HG03558 (cell line): ENCODE measurements at regions not wholly inside any gene's neighbourhood (a gene's known extent, or its start where the extent isn't known, plus 50 kb on each side); places are given as distances from the start of the nearest gene placed in this dataset.

Source experiments
- ATAC-seq: cut with Tn5 transposase; IDR thresholded peaks from one replicate; pipeline ENCODE4 v1.9.1; 2021; ENCODE audit warnings: moderate number of reproducible peaks; ENCODE audit not compliant: unreplicated experiment; ENCODE audit errors: extremely low read depth

DNA sequence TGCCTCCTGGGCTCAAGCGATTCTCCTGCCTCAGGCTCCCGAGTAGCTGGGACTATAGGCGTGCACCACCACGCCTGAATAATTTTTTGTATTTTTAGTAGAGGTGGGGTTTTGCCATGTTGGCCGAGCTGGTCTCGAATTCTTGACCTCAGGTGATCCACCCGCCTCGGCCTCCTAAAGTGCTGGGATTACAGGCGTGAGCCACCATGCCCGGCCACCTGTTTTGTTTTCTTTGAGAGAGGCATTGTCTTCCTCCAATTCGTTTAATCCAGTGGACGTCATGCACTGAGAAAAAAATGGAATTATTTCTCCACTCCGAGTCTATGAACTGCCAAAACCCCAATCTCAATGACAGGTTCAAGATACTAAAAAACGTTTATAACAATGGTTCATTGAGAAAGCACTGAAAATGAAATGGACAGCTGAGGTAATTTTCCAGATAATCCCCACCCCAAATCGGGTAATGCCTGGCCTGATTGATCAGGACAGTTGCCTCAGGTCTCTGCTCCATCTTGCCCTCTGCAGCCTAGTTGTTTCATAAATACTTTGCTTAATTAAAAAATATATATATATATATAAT lies 132.7 kb upstream of the PARP11 start:
- no peak for ATAC-seq

DNA sequence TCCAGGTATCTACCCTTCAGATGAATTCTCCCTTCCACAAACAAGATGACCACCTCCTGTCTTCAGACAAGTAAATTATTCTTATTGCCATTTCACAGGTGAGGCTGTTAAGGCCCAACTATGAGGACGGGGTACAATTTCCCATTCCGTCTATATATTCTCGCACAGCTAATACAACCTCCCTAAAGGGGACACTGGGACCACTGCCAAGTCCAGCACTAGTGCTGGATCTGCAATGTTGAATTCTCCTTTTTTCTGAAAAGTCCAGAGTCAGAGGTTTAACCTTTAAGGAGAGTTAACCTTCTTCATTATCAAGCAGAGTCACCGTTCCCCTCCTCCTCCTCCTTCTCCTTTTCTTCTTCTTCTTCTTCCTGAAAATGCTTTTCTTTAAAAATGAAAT lies 130.4 kb upstream of the PARP11 start:
- no peak for ATAC-seq

DNA sequence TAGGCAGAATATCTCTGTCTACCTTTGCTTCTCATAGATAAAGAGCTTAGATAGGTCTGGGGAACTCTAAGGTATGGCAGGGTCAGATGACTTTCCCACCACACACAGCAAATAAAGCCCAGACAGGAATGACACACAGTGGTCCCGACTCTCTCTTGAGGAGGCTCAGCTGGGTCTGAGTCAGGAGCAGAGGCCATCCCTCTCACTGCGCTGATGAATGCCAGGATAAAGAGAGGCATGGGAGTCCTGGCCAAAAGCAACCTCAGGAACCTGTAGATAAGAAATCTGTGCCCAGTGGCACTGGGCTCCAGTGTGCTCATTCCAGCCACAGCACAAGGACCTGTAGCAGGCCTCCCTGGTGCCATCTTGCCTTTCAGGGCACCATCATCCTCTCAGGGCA lies 129.4 kb upstream of the PARP11 start:
- ATAC-seq: no peak

DNA sequence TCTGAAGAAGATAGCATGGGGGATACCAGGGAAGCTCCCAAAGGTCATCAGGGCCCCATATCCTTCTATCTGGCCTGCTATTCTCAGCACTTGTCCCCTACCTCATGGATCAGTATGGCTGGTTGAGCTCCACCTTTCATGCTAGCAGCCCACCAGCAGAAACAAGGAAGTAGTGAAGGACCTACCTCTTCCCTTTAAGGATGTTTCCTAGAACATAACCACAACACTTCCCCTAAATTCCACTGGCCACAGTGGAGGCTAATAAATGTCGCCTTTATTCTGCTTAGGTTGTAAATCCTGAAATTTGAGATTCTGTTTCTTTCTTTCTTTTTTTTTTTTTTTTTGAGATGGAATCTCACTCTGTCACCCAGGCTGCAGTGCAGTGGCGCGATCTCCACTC lies 128.6 kb upstream of the PARP11 start:
- no peak for ATAC-seq

DNA sequence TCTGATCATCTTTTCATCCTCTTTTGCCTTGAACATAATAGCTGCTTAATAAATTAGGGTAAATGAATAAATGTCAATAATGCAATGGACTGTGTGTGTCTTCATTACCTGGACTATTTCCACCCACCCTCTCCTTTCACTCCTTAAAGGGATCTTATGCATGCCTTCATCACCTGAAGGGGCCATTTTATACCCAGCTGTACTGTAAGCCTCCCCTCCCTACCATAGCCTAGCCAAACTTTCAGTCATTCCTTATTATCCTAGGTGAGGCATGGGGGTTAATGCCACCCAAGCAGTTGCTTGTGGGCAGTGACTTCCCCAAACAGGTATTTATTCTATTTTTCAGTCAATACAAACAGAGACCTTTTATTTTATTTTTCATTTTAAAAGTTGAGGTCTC lies 127.8 kb upstream of the PARP11 start:
- ATAC-seq: no peak

DNA sequence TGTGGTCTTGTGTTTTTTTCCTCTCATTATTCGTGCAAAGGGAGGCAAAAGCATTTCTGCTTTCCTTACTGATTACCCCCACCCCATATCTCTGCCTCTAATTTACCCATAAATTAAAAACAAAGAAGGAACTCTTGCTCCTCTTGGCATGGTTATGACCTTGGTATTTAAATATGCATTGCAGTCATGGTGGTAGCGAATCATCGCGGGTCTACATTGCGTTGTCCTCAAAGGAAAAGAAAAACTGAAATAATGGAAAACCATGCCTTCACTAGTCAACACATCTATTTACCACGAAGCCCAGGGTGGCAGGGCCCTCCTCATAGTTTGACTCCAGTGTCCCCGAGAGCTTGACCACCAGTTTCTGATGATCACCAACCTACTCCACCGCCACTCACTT lies 126.7 kb upstream of the PARP11 start:
- no peak for ATAC-seq

DNA sequence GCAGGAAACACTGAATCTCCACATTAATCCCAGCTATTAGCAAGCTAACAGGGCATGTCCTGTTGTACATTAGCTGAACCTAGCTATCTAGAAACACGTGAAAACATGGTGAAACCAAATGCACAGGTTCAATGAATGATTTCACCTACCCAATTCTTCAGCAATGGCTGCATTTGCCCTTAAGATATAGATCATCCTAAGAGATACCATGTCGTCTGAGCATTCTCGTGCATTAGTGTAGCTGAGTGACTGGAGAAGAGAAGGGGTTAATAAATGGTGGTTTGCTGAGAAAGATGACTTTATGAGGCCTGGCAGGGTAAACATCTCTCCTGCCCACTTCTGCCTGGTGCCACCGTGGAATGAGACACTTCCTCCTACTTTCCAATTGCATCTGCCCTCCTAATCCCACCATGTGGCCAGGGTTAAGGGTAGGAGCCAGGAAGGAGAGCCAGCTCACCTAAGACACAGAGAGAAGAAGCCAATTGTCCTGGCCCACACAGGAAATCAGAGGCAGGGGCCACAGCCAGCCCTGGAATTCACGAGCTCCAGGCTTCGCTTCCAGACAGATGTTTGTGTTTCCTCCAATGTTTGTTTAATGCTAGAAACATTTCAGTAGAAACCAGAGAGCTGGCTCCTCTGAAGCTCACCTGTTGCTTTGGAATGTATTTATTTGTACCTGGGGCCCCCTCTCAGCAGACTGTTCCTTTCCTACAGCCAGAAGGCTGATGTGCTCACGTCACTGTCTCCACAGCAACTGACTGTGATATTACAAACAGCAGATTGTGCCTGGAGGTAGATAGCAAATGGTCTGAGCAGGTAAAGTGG lies 126.0 kb upstream of the PARP11 start:
- no peak for ATAC-seq

DNA sequence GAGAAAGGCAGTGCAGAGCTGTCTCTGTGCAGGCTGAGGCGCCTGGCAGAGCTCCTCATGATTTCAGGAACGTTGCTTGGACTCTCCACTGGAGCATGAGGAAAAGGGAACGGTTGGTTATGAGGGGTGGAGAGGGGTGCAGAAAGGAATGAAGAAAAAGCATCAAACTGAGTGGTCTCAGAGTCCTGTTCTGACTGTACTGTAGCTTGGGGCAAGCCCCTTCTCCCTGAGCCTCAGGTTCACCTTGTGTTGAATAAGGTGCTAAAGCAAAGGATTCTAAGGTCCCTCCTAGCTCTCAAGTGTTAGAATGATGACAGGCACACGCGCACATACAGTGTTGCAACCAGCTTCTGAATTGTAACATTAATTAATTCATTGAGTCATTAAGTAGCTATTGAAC lies 125.2 kb upstream of the PARP11 start:
- no peak for ATAC-seq

DNA sequence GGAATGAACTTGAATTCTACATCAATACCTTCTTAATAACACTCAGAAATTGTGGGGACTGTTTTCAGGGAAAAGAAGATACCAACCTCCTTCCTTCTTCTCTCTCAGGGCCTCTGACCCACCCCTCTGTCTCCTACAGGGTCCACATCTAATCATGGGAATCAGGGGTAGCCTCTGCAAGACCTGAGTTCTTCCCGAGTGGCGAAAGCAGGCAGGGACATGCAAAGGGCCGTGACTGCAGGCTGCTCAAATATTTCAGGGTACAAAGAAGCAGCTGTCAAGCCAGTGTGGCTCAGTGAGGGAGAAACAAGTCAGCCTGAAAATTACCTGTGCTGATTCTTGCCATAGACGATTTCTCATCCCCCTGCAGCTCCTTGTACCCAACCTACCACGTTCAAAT lies 123.1 kb upstream of the PARP11 start:
- ATAC-seq: no peak

DNA sequence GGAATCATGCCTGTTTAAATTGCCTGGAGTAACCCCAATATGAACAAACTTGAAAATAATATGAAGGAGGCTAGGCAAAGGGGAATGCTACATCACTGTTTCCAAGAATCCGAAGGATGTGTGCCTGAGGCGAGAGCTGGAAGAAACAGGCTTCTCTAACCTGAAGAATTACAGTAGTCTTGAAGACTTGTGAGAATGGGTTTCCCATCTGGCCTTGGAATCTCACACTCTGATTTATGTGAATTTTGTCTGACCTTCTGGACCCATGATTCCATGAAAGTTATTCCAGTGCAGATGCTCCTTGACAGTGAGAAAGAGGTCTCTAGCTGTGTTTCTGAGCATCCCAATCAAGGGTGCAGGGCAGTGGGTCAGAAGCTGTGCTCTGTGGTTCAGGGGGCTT lies 122.1 kb upstream of the PARP11 start:
- no peak for ATAC-seq

DNA sequence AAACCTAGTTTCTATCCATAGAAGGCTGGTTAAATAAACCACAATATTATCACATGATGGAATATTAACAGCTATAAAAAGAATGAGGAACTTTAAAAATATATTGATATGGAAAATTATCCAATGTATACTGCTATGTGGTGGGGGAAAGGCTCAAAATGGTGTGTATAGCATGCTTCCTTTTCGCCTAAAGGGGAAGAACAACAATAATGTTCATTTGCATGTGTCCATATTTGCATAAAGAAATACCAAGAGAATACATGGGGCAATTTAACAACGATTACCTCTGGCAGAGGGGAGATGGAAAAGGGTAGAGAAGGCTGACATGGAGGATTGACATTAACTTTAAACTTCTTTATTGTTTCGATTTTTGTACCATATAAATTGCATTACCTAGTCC lies 121.3 kb upstream of the PARP11 start:
- no peak for ATAC-seq

DNA sequence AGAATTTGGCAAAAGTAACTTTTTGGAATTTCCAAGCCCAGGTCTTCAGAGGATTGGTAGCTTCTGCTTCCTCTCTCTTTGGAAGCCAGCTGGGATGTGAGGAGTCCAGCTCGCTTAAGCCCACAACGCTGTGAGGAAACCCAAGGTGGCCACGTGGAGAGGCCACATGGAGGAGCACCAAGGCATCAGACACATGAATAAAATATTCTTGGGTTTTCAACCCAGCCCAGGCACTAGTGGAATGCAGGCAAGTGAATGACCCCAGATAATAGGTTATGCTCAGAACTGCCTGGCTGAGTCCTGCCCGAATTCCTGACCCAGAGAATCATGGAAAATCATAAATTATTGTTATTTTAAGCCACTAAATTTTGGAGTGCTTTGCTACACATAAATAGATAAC lies 119.7 kb upstream of the PARP11 start:
- no peak for ATAC-seq

DNA sequence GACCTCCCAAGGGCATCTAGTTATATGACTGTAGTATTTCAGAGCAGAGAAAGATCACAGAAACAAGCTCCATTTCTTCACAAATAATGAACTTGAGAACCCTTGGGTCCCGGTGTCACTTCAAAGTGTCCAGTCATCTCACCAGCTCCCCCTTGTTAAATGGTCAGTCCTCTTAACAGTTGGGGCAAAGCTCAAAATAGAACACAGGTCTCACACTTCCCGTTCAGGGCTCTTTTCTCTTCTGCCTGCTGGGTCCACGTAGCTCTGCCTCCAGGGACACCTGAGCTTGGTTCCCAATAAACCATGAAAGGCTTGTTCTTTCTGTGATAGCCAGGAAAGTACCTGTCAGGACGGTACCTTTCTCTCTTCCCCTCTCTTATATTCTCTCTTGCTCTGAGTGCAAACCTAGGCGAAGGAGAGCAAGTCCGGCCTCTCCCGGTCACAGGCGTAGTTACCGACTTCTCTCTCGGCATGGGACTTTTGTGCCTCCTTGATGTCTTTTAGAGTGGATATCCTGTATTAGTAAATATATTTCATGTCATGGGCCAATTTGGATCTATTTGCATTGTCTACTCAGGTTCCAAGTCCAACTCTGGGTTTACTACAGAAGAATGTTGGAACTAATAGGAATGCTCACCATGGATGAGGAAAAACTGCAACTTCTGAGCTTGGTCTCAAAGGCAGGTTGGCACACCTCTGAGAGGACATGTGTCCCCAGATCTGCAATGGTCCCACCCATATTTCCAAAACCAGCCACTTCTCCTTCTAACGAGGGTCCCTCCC lies 118.8 kb upstream of the PARP11 start:
- ATAC-seq: no peak

DNA sequence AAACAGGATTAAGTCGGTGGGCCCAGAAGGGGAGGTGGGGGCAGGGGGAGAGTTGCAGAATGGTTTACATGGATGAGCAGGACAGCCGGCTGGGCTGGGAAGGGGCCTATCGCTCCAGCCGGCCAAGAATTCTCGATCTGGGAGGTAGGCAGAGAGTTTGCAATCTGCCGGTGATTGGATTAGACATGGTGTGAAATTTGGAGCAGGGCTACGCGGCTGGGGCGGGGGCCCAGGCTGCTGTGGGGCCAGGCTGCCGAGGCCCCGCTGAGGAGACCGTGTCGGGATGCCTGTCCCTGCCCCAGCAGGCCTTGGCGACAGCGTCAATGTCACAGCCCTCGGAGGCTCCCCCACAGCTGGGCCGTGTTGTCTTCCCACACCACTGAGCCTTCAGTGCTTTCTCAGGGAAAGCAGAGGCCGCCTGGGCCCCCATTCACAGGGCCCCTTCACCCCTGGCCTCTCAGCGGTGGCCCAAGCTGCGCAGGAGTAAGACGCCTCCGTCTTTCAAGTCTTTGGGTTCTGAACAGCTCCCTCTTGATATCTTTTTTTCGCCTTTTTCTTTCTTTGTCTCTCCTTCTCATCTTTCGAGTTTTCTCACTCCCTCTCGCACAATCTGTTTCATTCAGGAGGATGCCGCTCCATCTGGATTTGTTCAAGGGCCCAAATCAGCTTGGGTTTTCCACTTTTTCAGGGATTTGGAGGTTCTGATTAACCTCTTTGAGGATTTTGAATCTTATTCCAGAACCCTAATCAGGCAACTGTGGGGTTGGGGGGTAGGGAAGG lies 117.5 kb upstream of the PARP11 start:
- ATAC-seq: no peak

DNA sequence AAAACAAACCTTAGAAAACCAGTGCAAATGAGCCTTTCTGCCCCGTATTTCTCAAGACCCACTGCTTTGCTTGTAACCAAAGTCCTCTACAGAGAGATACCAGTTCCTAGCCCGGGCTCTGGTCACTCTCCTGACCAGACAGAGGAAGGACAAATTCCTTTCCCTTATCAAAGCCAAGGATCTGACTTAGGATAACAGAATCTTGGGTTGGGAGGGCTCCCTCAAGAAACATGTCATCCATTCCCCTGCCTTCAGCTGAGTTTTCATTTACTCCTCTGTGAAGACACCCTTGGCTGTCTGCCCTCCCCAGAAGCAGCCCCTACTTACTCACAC lies 116.0 kb upstream of the PARP11 start:
- ATAC-seq: no peak

DNA sequence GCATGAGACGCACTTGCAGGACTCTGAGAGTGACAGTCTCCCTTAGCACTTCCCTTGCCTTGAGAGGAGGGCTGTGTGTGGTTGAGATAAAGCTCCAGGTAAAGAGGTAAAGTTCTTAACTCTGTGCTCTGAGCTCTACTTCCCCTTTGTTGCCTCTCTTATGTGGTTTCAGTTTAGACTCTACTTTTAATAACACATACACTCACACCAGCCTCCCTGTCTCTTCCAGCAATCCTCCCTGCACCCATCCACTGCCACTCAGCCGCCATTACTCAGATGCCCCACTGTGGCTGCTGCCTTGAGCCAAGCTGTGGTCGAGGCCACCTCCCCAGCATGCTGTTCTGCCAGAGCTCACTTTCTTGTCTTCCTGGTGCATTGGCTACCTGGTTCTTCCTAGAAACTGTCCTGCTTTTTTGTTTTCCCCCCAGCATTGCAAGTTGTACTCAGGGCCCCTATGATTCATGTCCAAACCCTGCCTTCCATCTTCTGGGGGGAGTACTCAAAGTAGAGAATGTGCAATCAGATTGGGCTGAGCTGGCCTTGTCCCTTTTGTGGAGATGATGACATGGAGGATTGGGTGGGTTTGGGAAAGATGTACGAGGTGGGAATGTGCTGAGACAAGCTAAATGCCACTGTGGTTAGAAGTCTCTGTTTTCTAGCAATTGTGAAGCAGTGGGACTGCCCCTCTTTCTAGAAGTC lies 115.5 kb upstream of the PARP11 start:
- ATAC-seq: no peak

DNA sequence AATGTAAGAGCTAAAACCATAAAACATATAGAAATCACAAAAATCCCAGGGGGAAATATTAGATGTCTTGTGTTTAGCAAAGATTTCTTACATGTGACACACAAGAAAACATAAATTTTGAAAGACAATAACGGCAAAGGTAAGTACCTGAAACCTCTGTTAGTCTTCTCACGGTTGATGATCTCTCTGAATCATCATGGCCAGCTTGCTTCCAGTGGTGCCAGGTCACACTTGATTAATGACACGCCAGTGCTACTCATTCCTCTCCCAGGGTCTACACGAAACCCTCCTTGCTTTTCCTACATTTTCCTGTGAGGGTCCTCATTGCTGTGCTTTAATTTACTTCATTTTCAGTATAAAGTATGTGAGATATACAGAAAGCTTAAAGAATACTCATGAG lies 114.4 kb upstream of the PARP11 start:
- no peak for ATAC-seq

DNA sequence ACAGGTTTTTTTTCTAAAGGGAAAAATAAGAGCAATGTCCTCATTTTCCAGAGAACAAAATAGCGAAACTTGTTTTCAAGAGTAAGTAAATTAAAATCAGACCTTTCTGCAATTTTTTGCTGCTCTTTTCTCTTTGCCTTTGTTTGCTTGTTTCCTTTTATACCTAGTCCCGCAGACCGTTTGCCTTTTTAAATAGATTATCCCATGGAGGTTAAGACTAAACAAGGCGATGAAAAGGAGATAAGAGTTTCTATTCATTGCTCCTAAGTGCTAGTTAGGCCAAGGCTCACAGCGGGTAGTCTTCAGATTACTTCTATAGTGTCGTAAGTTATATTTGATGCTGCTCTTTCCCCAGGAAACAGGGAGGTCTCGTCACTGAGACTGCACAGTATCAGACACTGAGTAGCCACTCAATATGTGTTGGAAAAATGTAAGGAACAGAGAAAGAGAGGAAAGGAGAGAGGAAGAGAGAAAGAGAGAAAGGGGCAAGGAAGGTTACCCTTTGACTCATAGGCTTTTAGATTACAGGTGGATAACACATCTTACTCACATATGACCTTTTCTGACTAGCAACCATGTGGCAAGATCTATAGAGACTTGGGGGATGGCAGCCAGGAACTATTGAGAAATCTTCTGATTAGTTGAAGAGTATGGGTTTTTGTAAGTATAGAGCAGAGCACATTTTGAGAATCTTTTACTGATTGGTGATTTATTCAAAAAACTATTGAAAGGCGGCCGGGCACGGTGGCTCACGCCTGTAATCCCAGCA lies 107.5 kb upstream of the PARP11 start:
- no peak for ATAC-seq

DNA sequence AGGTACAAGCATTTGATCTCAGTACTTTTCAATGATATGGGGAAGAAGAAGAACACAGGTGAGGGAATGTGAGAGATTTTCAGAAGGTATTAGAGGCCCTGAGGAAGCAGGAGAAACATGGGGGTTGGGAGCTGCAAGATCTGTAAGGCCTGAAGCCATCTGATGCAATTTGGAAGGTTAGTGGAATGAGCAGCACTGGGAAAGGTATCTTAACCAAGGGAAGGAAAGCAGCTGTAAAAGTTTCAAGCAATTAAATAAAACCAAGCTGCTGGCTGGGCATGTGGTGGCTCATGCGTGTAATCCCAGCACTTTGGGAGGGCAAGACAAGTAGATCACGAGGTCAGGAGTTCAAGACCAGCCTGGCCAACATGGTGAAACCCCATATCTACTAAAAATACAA lies 104.4 kb upstream of the PARP11 start:
- no peak for ATAC-seq
